KMS-11 (cell line): ENCODE measurements at regions not wholly inside any gene's neighbourhood (a gene's known extent, or its start where the extent isn't known, plus 50 kb on each side); places are given as distances from the start of the nearest gene placed in this dataset.

Source experiments
- H2AFZ ChIP-seq: fragments of 200-600 bp; sonication (generic); 2 replicates; pipeline ENCODE4 v1.6.1; 2016; ENCODE audit warnings: antibody characterized with exemption, mixed run types, low read depth
- H3K27ac ChIP-seq: fragments of 200-600 bp; sonication (generic); 2 replicates; pipeline ENCODE4 v1.6.1; 2016; ENCODE audit warnings: mild to moderate bottlenecking, mixed run types
- H3K27me3 ChIP-seq: fragments of 200-600 bp; sonication (generic); 2 replicates; pipeline ENCODE4 v1.6.1; 2017; ENCODE audit warnings: mild to moderate bottlenecking, low read depth, mixed run types, moderate library complexity; ENCODE audit not compliant: insufficient read depth
- H3K36me3 ChIP-seq: fragments of 200-600 bp; sonication (generic); 2 replicates; pipeline ENCODE4 v1.6.1; 2017; ENCODE audit warnings: mild to moderate bottlenecking, mixed run types; ENCODE audit not compliant: insufficient read depth
- H3K4me1 ChIP-seq: fragments of 200-600 bp; sonication (generic); 2 replicates; pipeline ENCODE4 v1.6.1; 2016; ENCODE audit warnings: mild to moderate bottlenecking, low read depth, mixed run types; ENCODE audit not compliant: poor library complexity, severe bottlenecking
- H3K4me2 ChIP-seq: fragments of 200-600 bp; sonication (generic); 2 replicates; pipeline ENCODE4 v1.7.0; 2016; ENCODE audit warnings: mild to moderate bottlenecking, mixed run types
- H3K4me3 ChIP-seq: fragments of 200-600 bp; sonication (generic); IDR thresholded peaks from 2 replicates; pipeline ENCODE4 v1.6.1; 2017; ENCODE audit warnings: low read depth, low read length, mixed read lengths; ENCODE audit not compliant: insufficient read depth
- H3K79me2 ChIP-seq: fragments of 200-600 bp; sonication (generic); 2 replicates; pipeline ENCODE4 v1.6.1; 2016; ENCODE audit warnings: low read depth, mixed run types; ENCODE audit not compliant: insufficient read depth
- H3K9ac ChIP-seq: fragments of 200-600 bp; sonication (generic); 2 replicates; pipeline ENCODE4 v1.6.1; 2016; ENCODE audit warnings: mild to moderate bottlenecking, mixed run types
- H4K20me1 ChIP-seq: fragments of 200-600 bp; sonication (generic); 2 replicates; pipeline ENCODE4 v1.6.1; 2016; ENCODE audit warnings: mild to moderate bottlenecking, mixed run types; ENCODE audit not compliant: insufficient read depth
- CTCF ChIP-seq: fragments of 200-600 bp; sonication (generic); conservative IDR thresholded peaks from 2 replicates; pipeline ENCODE4 v1.6.1; 2017; ENCODE audit warnings: low read depth, mild to moderate bottlenecking, antibody characterized with exemption, low read length, moderate library complexity, mixed read lengths

GRCh38 chr13:76790526-76790925, 95.7 kb downstream of the KCTD12 start:
- H3K27ac ChIP-seq = no peak overlapping the region
- H3K9ac ChIP-seq = no peak overlapping the region

DNA sequence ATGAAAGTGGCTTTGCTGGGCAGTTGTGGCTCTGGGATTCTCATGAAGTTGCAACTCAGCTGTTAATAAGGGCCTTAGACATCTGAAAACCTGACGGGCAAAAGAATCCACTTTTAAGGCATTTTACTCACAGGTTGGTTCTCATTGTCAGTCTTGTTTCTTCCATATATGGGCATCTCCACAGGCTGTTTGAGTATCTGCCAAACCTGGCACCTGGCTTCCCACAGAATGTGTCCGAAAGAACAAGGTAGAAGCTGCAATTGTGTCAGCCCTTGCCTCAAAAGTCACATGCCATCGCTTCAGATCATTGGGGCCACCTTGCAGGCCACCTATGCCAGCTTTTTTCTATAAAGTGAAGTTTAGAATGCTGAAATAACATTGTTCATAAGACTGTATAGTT, 102.4 kb downstream of the KCTD12 start:
- Histone ChIP-seq H3K4me3 (no peak overlapping the region), H3K4me2 (no peak overlapping the region), H3K79me2 (no peaks in the 10 kb centered on the region), H3K27me3 (no peaks in the 10 kb centered on the region), H3K9ac (no peak overlapping the region), H3K36me3 (no peaks in the 10 kb centered on the region), H2AFZ (no peak overlapping the region), H3K4me1 (no peaks in the 10 kb centered on the region), H4K20me1 (no peaks in the 10 kb centered on the region), H3K27ac (no peak overlapping the region)
- TF ChIP-seq CTCF = no peak

More at GRCh38 chr13:76790526-76790925, 95.7 kb downstream of the KCTD12 start:
- H3K27me3 ChIP-seq = no peaks in the 10 kb centered on the region
- no peak for TF ChIP-seq CTCF
- H3K4me2 ChIP-seq = no peak overlapping the region
- no peaks in the 10 kb centered on the region for H3K79me2 ChIP-seq
- H2AFZ ChIP-seq = no peak overlapping the region
- H3K36me3 ChIP-seq = no peaks in the 10 kb centered on the region
- no peaks in the 10 kb centered on the region for H4K20me1 ChIP-seq
- H3K4me3 ChIP-seq = no peak overlapping the region
- H3K4me1 ChIP-seq = no peaks in the 10 kb centered on the region

DNA sequence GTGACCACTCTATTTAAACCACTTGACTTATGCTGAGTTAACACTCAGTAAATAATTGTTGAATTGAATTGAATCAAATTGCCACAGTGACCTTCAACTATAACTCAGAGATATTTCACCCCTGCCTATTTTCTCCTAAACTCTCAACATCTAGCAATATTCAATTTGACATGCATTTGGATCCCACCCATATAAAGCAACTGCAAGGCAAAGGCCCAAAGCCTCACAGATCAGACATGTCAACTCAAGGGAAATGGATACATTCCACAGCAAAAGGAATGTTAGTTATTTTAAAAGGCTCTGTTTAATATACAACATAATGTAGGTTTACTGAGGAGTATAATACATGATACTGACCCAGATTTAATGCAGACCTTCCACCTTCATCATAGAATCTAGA, 107.4 kb downstream of the KCTD12 start:
- H3K4me1 ChIP-seq = no peaks in the 10 kb centered on the region
- H3K36me3 ChIP-seq = no peaks in the 10 kb centered on the region
- no peak for TF ChIP-seq CTCF
- H4K20me1 ChIP-seq = no peaks in the 10 kb centered on the region
- no peak overlapping the region for H3K4me2 ChIP-seq
- no peak overlapping the region for H3K27ac ChIP-seq
- no peaks in the 10 kb centered on the region for H3K79me2 ChIP-seq
- no peak overlapping the region for H3K4me3 ChIP-seq
- H2AFZ ChIP-seq = no peak overlapping the region
- no peak overlapping the region for H3K9ac ChIP-seq
- no peaks in the 10 kb centered on the region for H3K27me3 ChIP-seq

DNA sequence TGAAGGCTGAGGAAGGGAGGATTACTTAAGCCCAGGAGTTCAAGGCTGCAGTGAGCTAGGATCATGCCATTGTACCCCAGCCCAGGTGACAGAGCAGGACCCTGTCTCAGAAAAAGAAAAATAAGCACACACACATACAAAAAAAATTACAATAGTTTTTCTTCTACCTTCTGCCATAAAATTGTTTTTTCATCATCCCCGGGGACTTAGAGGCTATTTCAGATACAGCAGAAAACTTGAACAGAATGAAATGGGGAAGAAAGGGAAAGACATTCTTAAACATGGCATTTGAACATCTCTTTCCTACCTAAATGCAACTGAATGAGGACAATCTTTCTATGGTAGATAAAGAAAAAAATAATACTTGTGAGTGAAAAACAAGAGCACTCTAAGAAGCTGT, 109.1 kb downstream of the KCTD12 start:
- no peaks in the 10 kb centered on the region for H4K20me1 ChIP-seq
- no peaks in the 10 kb centered on the region for H3K4me1 ChIP-seq
- no peak overlapping the region for H3K4me2 ChIP-seq
- no peak overlapping the region for H3K4me3 ChIP-seq
- TF ChIP-seq CTCF = no peak
- H3K27ac ChIP-seq = no peak overlapping the region
- H3K27me3 ChIP-seq = no peaks in the 10 kb centered on the region
- H2AFZ ChIP-seq = no peak overlapping the region
- H3K36me3 ChIP-seq = no peaks in the 10 kb centered on the region
- H3K79me2 ChIP-seq = no peaks in the 10 kb centered on the region
- H3K9ac ChIP-seq = no peak overlapping the region
